HG03045 (cell line): ENCODE measurements at regions not wholly inside any gene's neighbourhood (a gene's known extent, or its start where the extent isn't known, plus 50 kb on each side); places are given as distances from the start of the nearest gene placed in this dataset.
"Not testable (repeated sequence)": the region's sequence is repeated elsewhere in the genome, so short reads cannot be mapped to it uniquely, and the experiment has no call there.

Experiments
- ATAC-seq: cut with Tn5 transposase; IDR thresholded peaks from one replicate; pipeline ENCODE4 v1.9.1; 2021; ENCODE audit warnings: mild to moderate bottlenecking, moderate library complexity; ENCODE audit not compliant: unreplicated experiment

GRCh38 chr2:187679454-187679853 is 125.2 kb upstream of the TFPI start:
- ATAC-seq = no peak

GRCh38 chr2:187684174-187684573 is 129.9 kb upstream of the TFPI start:
- ATAC-seq = no peak

- ATAC-seq = no peak
Observed at GRCh38 chr2:187686416-187687024, 132.3 kb upstream of the TFPI start.

- ATAC-seq = no peak
Observed at GRCh38 chr2:187687585-187687984, 133.3 kb upstream of the TFPI start.

- ATAC-seq = no peak
Observed at GRCh38 chr2:187689372-187689771, 135.1 kb upstream of the TFPI start.

GRCh38 chr2:187693923-187694322 is 139.7 kb upstream of the TFPI start:
- no peak for ATAC-seq

GRCh38 chr2:187696644-187697043 is 142.4 kb upstream of the TFPI start:
- ATAC-seq = not testable (repeated sequence)

- no peak for ATAC-seq
Observed at GRCh38 chr2:187698374-187699110, 144.3 kb upstream of the TFPI start.

GRCh38 chr2:187702157-187702556 is 147.9 kb upstream of the TFPI start:
- ATAC-seq = no peak

- no peak for ATAC-seq
Observed at GRCh38 chr2:187708272-187708671, 154.0 kb upstream of the TFPI start.

GRCh38 chr2:187709065-187709464 is 154.8 kb upstream of the TFPI start:
- ATAC-seq = no peak

- ATAC-seq = no peak
Observed at GRCh38 chr2:187710791-187711521, 156.7 kb upstream of the TFPI start.

GRCh38 chr2:187715590-187715989 is 161.4 kb upstream of the TFPI start:
- ATAC-seq = no peak

- ATAC-seq = no peak
Observed at GRCh38 chr2:187716301-187716700, 162.1 kb upstream of the TFPI start.

GRCh38 chr2:187718092-187718491 is 163.9 kb upstream of the TFPI start:
- no peak for ATAC-seq

GRCh38 chr2:187719510-187719909 is 165.3 kb upstream of the TFPI start:
- no peak for ATAC-seq

GRCh38 chr2:187748958-187749357 is 194.7 kb upstream of the TFPI start:
- no peak for ATAC-seq

- no peak for ATAC-seq
Observed at GRCh38 chr2:187749804-187750431, 195.7 kb upstream of the TFPI start.

GRCh38 chr2:187768995-187769394 is 214.8 kb upstream of the TFPI start:
- ATAC-seq = no peak

- no peak for ATAC-seq
Observed at GRCh38 chr2:187769437-187769836, 215.2 kb upstream of the TFPI start.

GRCh38 chr2:187774551-187775071 is 220.4 kb upstream of the TFPI start:
- no peak for ATAC-seq
